Liver (tissue), 8 donors: ENCODE measurements at regions not wholly inside any gene's neighbourhood (a gene's known extent, or its start where the extent isn't known, plus 50 kb on each side); places are given as distances from the start of the nearest gene placed in this dataset.

Source experiments
- DNase-seq: peaks from one replicate; pipeline ENCODE4 v3.0.0-alpha.2; 2017; ENCODE audit warnings: low spot score
- H3K27ac ChIP-seq, 2 donors: one replicate each; pipeline ENCODE4 v1.7.0; 2013; ENCODE audit warnings: inconsistent platforms in 2 of 2, low read length in 2 of 2, control low read depth in 1 of 2, low read depth in 1 of 2, mild to moderate bottlenecking in 1 of 2
- H3K27me3 ChIP-seq, 4 donors: one replicate each; pipeline versions ENCODE4 v1.6.1 to v1.7.0; 2013; ENCODE audit warnings: low read length in 3 of 4, inconsistent platforms in 1 of 4, mild to moderate bottlenecking in 1 of 4, moderate library complexity in 1 of 4; ENCODE audit not compliant: control insufficient read depth in 4 of 4, insufficient read depth in 4 of 4
- H3K36me3 ChIP-seq, 4 donors: one replicate each; pipeline versions ENCODE4 v1.6.1 to v1.7.0; 2013; ENCODE audit warnings: low read length in 3 of 4, mild to moderate bottlenecking in 3 of 4, low read depth in 1 of 4, moderate library complexity in 1 of 4; ENCODE audit not compliant: control insufficient read depth in 4 of 4, insufficient read depth in 3 of 4
- H3K4me1 ChIP-seq, 4 donors: one replicate each; pipeline versions ENCODE4 v1.6.1 to v1.7.0; 2013; ENCODE audit warnings: low read length in 3 of 4, mild to moderate bottlenecking in 3 of 4, moderate library complexity in 1 of 4; ENCODE audit not compliant: control insufficient read depth in 4 of 4, insufficient read depth in 4 of 4
- H3K4me3 ChIP-seq, 3 donors: one replicate each; pipeline versions ENCODE4 v1.6.1 to v1.7.0; 2013; ENCODE audit warnings: low read length in 3 of 3, control low read depth in 1 of 3, low read depth in 1 of 3, mild to moderate bottlenecking in 1 of 3
- H3K9ac ChIP-seq, 2 donors: one replicate each; pipeline ENCODE4 v1.7.0; 2013; ENCODE audit warnings: low read length in 2 of 2, mild to moderate bottlenecking in 2 of 2, moderate library complexity in 2 of 2, control low read depth in 1 of 2, low read depth in 1 of 2
- H3K9me3 ChIP-seq, 4 donors: one replicate each; pipeline versions ENCODE4 v1.6.1 to v1.7.0; 2013; ENCODE audit warnings: low read length in 3 of 4; ENCODE audit not compliant: control insufficient read depth in 4 of 4
- ATF3 ChIP-seq: IDR thresholded peaks from 2 replicates; pipeline ENCODE4 v1.6.1; 2016; ENCODE audit warnings: antibody characterized with exemption
- CTCF ChIP-seq: fragments of 150-350 bp; IDR thresholded peaks from 2 replicates; pipeline ENCODE4 v1.5.1; 2017; ENCODE audit warnings: improper control_type of control experiment, low read depth, low read length; ENCODE audit not compliant: missing input control
- EGR1 ChIP-seq, 2 donors: IDR thresholded peaks; 2 replicates each; pipeline ENCODE4 v1.6.1; 2016 to 2018; ENCODE audit warnings: antibody characterized with exemption in 2 of 2, low read depth in 2 of 2
- FOXA1 ChIP-seq: IDR thresholded peaks from 2 replicates; pipeline ENCODE4 v1.6.1; 2016; ENCODE audit warnings: antibody characterized with exemption
- FOXA2 ChIP-seq: IDR thresholded peaks from 2 replicates; pipeline ENCODE4 v1.6.1; 2016; ENCODE audit warnings: antibody characterized with exemption
- GABPA ChIP-seq, 2 donors: IDR thresholded peaks in 1 of 2; conservative IDR thresholded peaks in 1 of 2; 2 replicates each; pipeline ENCODE4 v1.6.1; 2016; ENCODE audit warnings: antibody characterized with exemption in 2 of 2, mild to moderate bottlenecking in 1 of 2, moderate library complexity in 1 of 2
- HNF4A ChIP-seq, 2 donors: conservative IDR thresholded peaks; 2 replicates each; pipeline ENCODE4 v1.6.1; 2016; ENCODE audit warnings: antibody characterized with exemption in 2 of 2, mild to moderate bottlenecking in 2 of 2
- HNF4G ChIP-seq: IDR thresholded peaks from 2 replicates; pipeline ENCODE4 v1.6.1; 2016; ENCODE audit warnings: antibody characterized with exemption
- JUND ChIP-seq, 2 donors: IDR thresholded peaks; 2 replicates each; pipeline ENCODE4 v1.6.1; 2016; ENCODE audit warnings: antibody characterized with exemption in 2 of 2
- MAX ChIP-seq: IDR thresholded peaks from 2 replicates; pipeline ENCODE4 v1.6.1; 2016; ENCODE audit warnings: antibody characterized with exemption
- RAD21 ChIP-seq, 2 donors: IDR thresholded peaks; 2 replicates each; pipeline ENCODE4 v1.6.1; 2016; ENCODE audit warnings: antibody characterized with exemption in 2 of 2, mild to moderate bottlenecking in 2 of 2
- REST ChIP-seq: IDR thresholded peaks from 2 replicates; pipeline ENCODE4 v1.6.1; 2016; ENCODE audit warnings: antibody characterized with exemption, mild to moderate bottlenecking
- RXRA ChIP-seq, 2 donors: IDR thresholded peaks; 2 replicates each; pipeline ENCODE4 v1.6.1; 2017 to 2018; ENCODE audit warnings: antibody characterized with exemption in 2 of 2, mild to moderate bottlenecking in 1 of 2
- SP1 ChIP-seq: IDR thresholded peaks from 2 replicates; pipeline ENCODE4 v1.6.1; 2018; ENCODE audit warnings: antibody characterized with exemption, mild to moderate bottlenecking
- TAF1 ChIP-seq: conservative IDR thresholded peaks from 2 replicates; pipeline ENCODE4 v1.6.1; 2016; ENCODE audit warnings: antibody characterized with exemption, mild to moderate bottlenecking
- YY1 ChIP-seq: IDR thresholded peaks from 2 replicates; pipeline ENCODE4 v1.6.1; 2016; ENCODE audit warnings: antibody characterized with exemption, mild to moderate bottlenecking
- ZBTB33 ChIP-seq: IDR thresholded peaks from 2 replicates; pipeline ENCODE4 v1.6.1; 2016; ENCODE audit warnings: antibody characterized with exemption
- WGBS: extraction: QIAGEN DNeasy Blood & Tissue Kit; methylation state at CpG from one replicate; pipeline ENCODE4 v1.1.7; 2013; 5-methylcytosine and 5-hydroxymethylcytosine counted together
- donor health status: healthy.
- donor health status: healthy.
- donor health status: healthy.
- donor health status: healthy.
- donor health status: healthy.

GRCh38 chr6:140806431-140806830, 1326.3 kb upstream of the GJE1 start:
- no peak for DNase-seq
- TF ChIP-seq ATF3 (no peak), FOXA2 (no peak), TAF1 (no peak), EGR1 (IDR thresholded peaks at IDR 0.05; ENCODE audit: low read depth in 2 of 2) (no peak), MAX (no peak), YY1 (no peak), JUND (IDR thresholded peaks at IDR 0.05) (no peak), SP1 (no peak), ZBTB33 (no peak), HNF4G (no peak), GABPA (IDR thresholded peaks at IDR 0.05 in 1 of 2, conservative IDR thresholded peaks at IDR 0.05 in 1 of 2) (no peak)
- H3K27me3 ChIP-seq, result no peaks in the 10 kb centered on the region
- H3K9me3 ChIP-seq, result no peaks in the 10 kb centered on the region
- H3K27ac ChIP-seq, result no peak overlapping the region
- 80% methylated on average over 1 of the region's 1 CpG for WGBS
- H3K36me3 ChIP-seq, result no peaks in the 10 kb centered on the region
- no peak overlapping the region for H3K9ac ChIP-seq
- no peak overlapping the region for H3K4me3 ChIP-seq
- H3K4me1 ChIP-seq, result no peaks in the 10 kb centered on the region

- Histone ChIP-seq H3K36me3 (no peaks in the 10 kb centered on the region), H3K4me1 (no peaks in the 10 kb centered on the region), H3K9me3 (no peaks in the 10 kb centered on the region), H3K27me3 (no peaks in the 10 kb centered on the region), H3K9ac (no peak overlapping the region), H3K4me3 (no peak overlapping the region), H3K27ac (no peak overlapping the region)
- TF ChIP-seq YY1, result no peak
- TF ChIP-seq HNF4G, result no peak
- no peak for TF ChIP-seq RAD21 (IDR thresholded peaks at IDR 0.05)
- TF ChIP-seq JUND (IDR thresholded peaks at IDR 0.05), result no peak
- no peak for TF ChIP-seq FOXA1
- TF ChIP-seq TAF1, result no peak
- TF ChIP-seq RXRA (IDR thresholded peaks at IDR 0.05), result no peak
- no peak for DNase-seq
Measured at GRCh38 chr6:140794544-140794943, 1338.2 kb upstream of the GJE1 start.

- no peak for DNase-seq
- 88% methylated on average over 5 of the region's 5 CpGs for WGBS
- no peaks in the 10 kb centered on the region for H3K4me1 ChIP-seq
- H3K4me3 ChIP-seq, result no peak overlapping the region
- no peaks in the 10 kb centered on the region for H3K9me3 ChIP-seq
- no peaks in the 10 kb centered on the region for H3K36me3 ChIP-seq
- no peaks in the 10 kb centered on the region for H3K27me3 ChIP-seq
- no peak overlapping the region for H3K9ac ChIP-seq
- H3K27ac ChIP-seq, result no peak overlapping the region
- TF ChIP-seq FOXA1, result no peak
Measured at GRCh38 chr6:140790109-140790508, 1342.6 kb upstream of the GJE1 start.

- Histone ChIP-seq H3K27ac (no peak overlapping the region), H3K4me1 (no peaks in the 10 kb centered on the region), H3K36me3 (no peaks in the 10 kb centered on the region), H3K9me3 (no peaks in the 10 kb centered on the region), H3K4me3 (no peak overlapping the region), H3K27me3 (no peaks in the 10 kb centered on the region), H3K9ac (no peak overlapping the region)
- DNase-seq, result no peak
- 85% methylated on average over 1 of the region's 1 CpG for WGBS
- no peak for TF ChIP-seq REST
- TF ChIP-seq CTCF, result no peak
- no peak for TF ChIP-seq YY1
- no peak for TF ChIP-seq GABPA (IDR thresholded peaks at IDR 0.05 in 1 of 2, conservative IDR thresholded peaks at IDR 0.05 in 1 of 2)
- no peak for TF ChIP-seq HNF4G
- no peak for TF ChIP-seq MAX
- TF ChIP-seq HNF4A (conservative IDR thresholded peaks at IDR 0.05), result no peak
- no peak for TF ChIP-seq SP1
Measured at GRCh38 chr6:140789466-140789865, 1343.3 kb upstream of the GJE1 start.
